Activated CD4-positive, alpha-beta T cell treated with anti-CD3 and anti-CD28 coated beads, Interleukin-2, amount 50 U/mL, for 48 hours (primary cell): ENCODE measurements at regions not wholly inside any gene's neighbourhood (a gene's known extent, or its start where the extent isn't known, plus 50 kb on each side); places are given as distances from the start of the nearest gene placed in this dataset.

ENCODE experiments used
- DNase-seq, 2 experiments: peaks; one replicate each; pipeline ENCODE4 v3.0.0-alpha.2; 2020

DNA sequence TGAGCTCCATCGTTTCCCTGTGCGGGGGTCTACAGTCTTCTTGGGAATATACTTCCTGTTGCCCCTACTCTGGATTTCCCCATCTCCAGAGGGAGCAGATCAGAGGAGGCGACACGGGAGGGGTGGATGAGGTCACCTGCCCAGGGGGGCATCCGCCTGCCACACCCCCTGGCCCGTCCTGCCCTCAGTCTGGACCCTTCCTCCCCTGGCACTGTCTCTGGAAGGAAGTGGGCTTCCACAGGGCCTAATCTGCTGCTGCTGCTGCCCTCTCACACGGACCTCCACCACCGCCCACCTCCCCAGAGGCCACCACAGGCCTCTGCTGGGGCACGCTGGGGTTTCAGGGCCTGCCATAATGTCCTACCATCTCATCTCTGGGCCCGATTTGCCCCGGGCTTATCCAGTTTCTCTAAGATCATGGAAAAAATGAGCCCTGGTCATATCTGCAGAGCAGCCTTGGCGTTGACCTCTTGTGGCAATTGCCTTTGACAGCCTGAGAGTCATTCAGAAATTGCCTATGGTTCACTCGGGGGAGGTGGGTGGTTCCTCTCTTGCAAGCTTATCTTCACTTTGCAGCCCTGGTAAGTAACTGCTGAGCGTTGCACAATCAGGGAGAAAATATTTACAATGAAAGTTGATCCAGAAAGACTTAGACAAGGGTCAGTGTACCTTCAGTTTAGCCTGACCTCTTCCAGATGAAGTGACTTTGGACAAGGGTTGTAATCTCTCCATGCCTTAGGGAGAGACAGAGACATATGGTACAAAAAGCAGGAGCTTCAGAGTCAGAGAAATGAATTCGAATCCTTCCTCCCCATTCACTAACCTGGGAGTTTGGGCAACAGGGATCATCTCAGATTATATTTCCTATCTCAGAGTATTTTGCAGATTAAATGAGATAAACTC is 252.4 kb downstream of the TOMM20 start:
- DNase-seq: peak; percentile 57 to 70

DNA sequence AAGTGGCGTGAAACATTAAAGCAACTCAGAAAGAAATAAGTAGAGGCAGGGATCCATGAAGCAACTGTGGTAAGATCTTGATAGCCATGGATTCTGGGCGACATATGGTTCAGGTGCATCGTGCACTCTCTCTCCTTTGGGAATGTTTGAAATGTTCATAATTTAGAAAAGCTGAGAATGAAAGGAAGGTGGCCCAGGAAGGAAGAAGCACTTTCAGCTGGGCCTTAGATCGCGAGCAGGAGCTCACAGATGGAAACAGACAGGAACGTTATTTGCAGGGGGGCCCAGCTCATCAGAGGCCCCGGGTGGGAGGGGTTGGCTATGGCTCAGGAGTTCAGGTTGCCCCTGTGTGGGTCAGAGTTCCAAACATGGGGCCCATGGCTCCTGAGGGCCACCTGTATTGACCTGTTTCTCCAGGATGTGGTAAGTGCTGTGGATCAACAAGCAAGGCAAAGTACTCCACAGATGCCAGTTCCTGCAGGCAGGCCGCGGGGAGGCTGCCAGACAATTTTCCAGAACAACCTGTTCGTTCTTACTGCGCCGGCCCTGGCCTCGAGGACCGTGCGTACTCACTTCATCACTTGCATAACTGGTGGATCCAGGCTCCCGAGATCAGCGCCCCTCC is 253.2 kb downstream of the TOMM20 start:
- no peak for DNase-seq

DNA sequence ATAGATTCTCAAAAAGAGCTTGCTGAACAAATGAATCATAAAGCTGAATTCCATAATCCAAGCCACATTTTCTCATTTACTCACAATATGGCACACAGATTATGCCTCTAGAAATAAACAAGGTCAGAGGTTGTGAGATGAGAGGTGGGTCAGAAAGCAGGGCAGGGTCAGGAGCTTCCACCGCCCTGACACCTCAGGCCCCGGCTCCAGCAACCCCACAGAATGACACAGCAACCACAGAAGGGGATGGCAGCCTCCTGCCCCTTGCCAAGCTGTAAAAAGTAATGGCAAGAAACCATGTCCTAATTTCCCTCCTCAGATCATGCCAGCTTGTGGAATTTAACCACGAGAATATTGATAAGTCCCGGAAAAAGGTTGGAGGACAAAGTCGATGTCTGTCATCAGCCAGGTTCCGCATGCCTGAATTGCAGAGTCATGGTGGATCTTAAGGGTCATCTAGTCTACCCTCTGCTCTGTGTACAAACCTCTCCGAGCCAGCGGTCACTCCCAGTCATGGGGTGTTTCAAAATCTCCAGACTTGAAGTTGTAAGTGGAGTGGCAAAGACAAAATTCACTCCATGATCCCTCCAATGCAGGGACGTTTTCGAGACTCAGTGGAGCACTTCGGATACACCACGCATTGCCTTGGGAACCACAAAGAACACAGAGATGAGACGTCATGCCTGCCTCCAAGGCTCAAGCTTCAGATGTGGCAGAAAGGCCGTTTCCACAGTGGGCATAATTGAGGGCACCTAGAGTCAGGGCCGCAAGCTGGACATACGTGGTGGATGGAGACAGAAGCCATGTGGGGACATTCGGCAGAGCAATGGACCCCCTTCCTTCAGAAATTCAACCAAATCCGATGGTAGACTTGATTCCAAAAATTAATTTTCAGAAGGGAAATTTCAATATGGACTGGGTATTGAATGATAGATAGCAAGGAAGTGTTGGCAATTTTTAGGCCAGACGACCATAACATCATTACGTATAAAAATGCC is 254.0 kb downstream of the TOMM20 start:
- no peak for DNase-seq

DNA sequence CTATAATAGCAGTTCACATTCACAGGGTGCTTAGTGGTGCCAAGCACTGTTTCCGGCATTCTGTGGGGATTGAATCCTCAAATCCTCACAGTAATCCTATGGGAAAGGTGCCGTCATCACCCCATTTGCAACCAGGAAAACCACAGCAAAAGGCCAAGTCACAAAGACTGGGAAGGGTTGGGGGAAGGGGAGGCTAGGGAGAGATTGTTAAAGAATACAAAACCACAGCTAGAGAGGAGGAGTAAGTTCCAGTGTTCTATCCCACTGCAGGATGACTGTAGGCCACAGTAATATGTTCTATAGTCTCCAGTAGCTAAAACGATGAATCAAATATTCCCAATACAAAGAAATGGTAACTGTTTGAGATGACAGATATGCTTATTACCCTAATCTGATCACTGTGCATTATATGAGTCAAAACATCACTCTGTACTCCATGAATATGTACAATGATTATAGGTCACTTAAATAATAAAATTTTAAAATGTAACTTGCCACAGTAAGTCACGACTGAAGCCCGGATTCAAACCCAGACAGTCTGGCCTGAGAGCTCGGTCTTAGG is 256.8 kb downstream of the TOMM20 start:
- DNase-seq: no peak

DNA sequence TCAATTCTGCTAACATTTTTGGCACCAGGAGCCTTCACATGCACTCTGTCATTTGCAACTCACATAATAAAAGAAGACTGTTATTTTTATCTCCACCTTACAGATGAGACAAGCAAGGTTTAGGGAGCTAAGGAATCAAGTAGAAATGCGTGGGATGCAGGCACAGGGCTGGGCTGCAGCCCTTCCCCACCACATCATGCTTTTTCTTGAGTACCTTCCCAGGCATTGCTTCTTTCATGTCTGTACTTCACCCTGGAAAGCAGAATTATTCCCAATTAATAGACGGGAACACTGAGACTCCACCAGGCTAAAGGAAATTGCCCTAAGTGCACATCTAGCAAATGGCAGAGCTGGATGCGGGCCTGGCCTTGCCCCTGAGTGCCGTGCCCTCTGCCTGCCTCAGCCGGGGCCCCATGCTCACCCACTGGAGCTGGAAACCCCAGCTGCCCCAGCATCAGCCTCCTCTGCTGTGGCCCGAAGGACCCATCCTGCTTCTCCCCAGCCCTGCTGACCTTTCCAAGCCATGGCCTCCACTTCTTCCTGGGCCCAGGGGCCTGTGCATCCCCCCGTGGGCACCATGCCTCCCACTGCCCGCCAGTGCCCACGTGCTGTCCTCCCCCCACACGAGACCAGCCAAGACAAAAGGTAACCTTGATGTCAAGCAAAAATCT is 257.5 kb downstream of the TOMM20 start:
- no peak for DNase-seq

DNA sequence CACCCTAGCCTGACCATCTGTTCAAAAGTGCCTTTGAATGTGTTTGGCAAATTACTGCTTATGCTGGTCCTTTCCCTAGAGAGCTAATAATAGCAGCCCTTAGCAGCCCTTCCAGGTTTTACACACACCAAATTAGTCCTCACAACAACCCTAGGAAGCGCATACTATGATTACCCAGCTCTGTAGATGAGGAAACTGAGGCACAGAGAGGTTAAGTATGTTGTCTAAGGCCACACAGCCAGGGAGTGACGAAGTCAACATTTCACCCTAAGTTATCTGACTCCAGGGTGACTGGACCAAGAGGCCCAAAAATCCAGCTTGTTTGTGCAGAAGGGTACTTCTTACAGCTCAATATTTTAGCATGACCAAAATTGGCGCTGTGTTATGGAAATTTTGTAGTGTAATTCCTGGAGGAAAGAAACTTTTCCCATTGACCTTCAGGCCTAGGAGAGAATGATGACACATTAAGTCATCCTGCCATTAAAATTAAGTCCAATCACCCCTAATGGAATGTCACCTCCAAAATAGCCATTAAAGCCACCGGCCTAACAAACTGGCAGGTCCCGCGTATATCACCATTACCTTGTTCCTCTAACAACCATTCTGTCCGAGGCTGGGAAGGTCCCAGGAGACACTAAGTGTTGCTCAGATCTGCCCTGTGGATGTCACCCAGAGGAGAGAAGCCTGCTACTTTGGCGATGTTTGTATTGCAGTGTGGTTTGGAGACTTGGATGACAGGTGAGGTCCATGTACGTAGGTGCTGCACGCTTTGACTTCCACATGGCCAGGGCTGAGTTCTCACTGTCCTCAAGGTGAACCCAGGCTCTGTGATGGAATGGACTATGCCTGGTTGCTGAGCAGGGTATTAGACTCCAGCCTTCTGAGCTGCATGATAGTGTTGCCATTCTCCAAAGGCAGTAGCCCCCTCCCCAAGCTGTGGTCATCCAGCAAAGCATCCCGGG is 258.3 kb downstream of the TOMM20 start:
- no peak for DNase-seq

DNA sequence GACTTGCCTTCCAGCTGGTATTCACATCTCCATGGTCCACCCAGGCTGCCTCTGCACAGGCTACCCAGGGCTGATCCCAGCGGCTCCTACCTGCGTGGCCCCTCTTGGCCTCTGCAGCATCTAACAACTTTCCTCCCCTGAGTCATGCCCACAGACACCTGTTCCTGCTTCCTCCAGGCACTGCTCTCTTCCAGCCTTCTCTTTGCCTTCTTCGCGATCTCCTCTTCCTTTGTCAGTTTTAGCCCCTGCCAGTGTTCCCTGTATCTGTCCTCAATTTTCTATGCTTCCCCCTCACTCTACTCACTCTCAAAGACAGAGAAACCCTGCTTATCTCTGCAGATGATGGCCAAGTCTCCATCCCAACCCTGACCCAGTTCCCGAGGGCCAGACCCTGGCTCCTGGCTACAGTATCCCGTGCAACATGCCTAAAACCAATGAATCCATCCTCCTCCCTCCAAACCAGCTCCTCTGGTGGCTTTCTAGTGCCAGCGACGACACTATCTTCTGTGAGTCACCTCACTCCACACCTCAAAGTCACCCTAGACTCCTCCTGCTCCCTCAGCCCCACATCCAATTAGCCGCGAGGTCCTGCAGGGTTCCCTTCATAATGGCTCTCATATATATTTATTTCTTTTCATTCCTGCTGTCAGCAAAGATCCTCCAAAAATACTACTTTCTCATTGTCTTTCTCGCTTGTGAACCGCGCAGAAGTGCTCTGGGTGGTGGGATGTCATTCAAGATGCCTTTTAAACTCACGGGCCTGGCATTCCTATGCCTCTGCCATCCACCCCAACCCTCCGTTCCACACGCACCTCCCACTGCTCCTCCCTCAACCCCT is 259.2 kb downstream of the TOMM20 start:
- no peak for DNase-seq

DNA sequence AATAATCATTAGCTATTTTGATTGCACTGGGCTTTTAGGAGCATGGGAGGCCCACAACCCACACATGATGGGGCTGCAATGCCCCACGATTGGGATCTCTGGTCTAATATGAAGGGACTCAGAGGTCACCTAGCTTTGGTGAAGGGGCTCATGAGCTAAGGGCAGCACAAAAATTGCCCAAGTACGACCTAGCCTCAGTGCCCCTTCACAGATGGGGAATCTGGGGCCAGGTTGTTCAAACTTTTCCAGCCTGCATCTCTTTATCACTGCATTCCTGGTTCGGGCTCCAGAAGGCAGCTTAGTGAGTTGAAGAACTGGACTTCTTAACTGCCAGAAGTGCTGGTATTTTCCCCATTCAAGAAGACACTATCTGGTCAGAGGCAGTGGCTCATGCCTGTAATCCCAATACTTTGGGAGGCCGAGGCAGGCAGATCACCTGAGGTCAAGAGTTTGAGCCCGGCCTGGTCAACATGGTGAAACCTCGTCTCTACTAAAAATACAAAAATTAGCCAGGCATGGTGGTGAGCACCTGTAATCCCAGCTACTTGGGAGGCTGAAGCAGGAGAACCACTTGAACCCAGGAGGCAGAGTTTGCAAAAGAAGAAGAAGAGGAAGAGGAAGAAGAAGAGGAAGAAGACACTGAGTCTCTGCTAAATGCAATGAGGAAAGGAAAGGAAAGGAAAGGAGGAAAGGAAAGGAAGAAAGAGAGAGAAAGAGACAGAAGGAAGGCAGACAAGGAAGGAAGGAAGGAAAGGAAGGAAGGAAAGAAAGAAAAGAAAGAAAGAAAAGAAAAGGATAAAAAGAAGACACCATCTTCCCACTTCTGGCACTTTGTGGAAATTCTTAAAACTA is 258.5 kb upstream of the IRF2BP2 start:
- no peak for DNase-seq

DNA sequence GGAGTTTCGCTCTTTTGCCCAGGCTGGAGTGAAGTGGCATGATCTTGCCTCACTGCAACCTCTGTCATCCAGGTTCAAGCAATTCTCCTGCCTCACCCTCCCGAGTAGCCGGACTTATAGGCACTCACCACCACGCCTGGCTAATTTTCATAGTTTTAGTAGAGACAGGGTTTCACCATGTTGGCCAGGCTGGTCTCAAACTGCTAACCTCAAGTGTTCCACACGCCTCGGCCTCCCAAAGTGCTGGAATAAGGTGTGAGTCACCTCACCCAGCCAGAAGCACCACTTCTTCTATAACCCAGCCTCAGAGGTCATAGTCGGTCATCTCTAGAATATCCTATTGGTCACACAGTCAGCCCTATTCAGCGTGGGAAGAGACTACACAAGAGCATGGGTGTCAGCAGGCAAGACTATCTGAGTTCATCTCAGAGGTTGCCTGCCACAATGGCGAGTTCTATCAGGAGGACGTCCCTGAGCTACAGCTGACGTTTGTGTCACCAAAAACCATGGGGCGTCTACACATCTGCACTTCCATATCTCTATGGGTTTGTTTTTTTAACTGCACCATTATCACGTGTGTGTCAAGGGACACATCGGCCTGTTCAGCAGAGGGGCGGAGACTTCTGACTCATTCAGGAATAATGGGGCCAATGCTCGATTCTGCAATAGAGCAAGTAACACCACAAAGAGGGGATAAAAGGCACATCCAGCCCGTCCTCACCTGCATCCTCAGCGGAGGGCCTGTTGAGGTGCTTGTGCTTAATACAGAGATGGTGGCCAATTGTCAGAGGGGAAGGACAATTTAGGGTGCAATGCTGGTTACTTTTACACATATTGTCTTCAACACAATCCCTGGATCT is 256.3 kb upstream of the IRF2BP2 start:
- DNase-seq: no peak

DNA sequence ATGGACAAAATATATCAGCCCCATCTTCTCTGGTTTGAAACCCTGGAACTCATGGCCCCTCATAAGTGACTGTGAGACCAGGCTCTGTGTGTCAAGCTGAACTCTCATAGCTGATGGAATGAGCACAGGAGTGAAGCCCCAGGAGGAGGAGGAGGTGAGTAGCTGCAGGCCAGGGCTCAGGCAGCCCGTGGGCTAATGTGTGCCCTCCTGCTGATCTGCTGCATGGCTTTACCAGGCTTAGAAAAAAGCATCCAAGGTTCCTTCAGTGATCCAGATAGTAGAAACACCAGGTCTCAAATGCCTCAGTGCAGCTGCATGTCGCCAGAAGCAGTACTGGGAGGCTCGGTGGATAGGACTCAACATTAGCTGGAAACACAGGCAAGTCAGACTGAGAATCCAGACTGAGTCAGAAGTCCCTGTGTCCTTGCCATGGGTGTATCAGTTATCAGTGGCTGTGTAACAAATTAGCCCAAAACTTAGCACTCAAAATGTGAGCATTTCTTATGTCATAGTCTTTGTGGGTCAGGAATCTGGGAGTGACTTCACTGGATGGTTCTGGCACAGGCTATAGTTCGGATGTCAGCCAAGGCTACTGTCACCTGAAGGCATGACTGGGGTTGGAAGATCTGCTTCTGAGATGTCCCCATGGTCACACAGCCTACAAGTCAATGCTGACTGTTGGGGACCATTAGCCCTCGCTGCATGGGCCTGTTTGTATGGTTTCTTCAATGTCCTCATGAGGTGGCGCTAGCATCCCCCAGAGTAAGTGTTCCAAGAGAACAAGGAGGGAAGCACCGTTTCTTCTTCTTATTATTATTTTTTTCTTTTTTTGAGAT is 255.4 kb upstream of the IRF2BP2 start:
- no peak for DNase-seq

DNA sequence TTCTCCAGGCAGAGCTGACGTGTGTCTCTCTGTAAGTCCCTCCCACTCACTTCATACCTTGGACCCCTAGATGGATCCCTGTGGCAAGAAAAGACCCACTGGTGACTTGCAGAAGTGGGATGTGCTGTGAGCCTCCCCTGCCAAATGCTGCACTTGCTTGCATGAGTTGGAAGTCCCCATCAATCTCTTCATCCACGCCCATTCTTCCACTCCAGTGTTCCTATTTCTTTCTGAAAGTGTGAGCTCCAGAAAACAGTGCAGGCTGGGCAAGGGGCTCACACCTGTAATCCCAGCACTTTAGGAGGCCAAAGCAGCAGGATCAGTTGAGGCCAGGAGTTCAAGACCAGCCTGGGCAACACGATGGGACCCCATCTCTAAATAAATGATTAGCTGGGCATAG is 254.1 kb upstream of the IRF2BP2 start:
- no peak for DNase-seq

DNA sequence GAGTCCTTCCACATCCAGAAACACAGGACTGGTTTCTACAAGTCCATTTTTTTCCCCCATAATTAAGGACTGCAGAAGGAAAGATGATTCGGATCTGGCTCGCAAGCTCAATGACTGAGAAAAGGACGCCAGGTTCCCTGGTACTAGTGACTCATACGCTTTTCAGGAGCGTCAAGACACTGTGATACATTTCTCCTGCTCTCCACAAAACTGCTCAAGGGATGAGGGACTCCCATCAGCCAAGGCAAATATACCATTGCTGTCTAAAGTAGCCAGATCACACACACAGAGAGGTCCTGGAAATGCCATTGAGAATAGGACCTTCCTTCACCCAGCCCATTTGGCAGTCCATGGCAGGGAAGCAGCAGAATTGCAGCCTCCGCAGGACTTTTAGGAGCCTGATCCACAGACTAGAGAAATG is 253.6 kb upstream of the IRF2BP2 start:
- no peak for DNase-seq

DNA sequence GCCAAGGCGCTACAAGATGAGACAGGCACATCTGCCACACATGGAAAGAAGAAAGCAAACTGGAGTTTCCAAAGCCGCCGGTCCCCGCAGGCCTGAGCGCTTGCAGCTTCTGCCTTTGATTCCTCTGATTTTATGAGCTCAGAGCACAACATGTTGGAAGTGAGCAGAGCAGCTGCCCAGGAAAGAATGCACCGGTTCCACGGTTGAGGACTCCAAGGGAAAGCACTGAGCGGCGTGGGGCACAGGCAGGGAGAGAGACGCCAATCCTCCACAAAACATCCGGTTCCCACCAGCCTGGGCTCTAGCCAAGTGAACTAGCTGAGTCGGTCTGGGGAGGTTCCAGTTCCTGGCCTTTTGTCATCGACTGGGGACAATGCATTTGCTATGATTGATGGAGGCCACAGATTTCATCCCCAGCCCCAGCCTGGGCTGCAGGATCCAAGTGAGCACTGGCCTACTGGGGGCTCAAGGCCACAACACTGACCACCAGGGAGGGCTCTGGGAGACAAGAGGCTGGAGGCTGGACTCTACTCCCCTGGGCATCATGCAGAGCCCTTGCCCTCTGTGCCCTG is 253.1 kb upstream of the IRF2BP2 start:
- no peak for DNase-seq

DNA sequence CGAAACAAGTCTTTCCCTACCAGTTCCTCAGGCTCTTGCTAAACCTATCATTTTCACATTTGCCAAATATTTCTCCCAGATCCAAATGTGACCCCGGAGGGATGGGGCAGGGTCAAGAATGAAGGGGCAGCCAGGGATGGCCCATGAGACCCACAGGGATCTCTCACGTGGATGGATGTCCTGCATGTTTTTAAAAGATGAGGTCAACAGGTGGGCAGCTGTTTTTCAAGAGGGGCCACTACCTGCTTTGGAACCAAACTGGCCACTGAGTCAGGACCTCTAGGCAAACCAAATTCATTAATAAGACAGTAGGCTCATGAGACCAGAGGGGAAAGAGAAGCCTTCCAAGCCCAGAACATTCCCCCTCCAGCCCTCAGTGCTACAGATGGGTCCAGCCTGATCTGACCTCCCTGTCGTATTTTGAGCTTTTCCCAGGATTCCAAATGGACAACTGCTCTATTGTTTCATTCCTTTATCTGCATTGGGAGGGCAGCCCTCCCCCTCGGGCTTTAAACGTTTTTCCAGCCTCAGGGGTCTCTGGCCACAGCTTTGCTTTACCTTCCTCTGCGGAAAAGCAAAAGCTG is 252.5 kb upstream of the IRF2BP2 start:
- DNase-seq: no peak

DNA sequence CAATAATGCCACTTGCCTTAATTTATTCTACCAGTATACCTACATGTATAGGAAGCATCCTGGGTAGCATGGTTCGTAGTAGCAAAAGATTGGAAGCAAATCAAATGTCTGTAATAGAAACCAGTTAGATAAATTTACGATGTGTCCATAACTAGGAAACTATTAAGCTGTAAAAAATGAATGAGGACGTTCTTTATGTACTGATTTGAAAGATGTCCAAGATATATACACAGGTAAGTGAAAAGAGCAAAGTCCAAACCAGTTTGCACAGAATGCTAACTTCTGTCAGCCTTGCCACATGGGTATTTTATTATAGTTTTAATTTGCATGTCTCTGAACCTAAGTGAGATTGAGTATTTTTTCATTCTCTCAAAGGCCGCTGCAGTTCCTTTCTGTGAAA is 251.8 kb upstream of the IRF2BP2 start:
- DNase-seq: no peak

DNA sequence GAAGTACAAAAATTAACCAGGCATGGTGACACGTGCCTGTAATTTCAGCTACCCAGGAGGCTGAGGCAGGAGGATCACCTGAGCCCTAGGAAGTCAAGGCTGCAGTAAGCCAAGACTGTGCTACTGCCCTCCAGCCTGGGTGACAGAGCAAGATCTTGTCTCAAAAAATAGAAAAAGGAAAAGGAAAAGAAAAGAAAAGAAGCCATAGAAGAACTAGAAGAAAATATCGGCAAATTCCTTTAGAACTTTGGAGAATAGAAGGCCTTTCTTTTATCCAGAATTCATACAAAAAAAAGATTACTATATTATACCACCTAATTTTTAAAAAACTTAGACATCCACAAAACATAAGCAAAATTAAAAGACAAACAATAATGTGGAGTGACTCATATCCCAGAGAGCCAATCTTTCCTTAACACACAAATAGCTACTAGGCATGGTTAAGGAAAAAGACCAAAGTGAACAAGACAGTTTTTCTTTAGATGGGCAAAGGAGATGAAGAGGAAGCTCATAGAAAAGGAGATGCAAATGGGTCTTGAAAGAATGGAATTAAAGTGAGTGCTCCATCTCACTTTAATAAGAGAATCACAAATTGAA is 251.1 kb upstream of the IRF2BP2 start:
- DNase-seq: no peak
